SK-N-MC (cell line): ENCODE measurements at regions not wholly inside any gene's neighbourhood (a gene's known extent, or its start where the extent isn't known, plus 50 kb on each side); places are given as distances from the start of the nearest gene placed in this dataset.

Source experiments
- EZH2 ChIP-seq: fragments of 200-600 bp; sonication (generic); IDR thresholded peaks from one replicate; pipeline ENCODE4 v1.6.1; 2017; ENCODE audit warnings: antibody characterized with exemption
- POLR2AphosphoS5 ChIP-seq: IDR thresholded peaks from 2 replicates; pipeline ENCODE4 v1.6.1; 2012; ENCODE audit warnings: mild to moderate bottlenecking, low read depth, low read length, borderline replicate concordance

DNA sequence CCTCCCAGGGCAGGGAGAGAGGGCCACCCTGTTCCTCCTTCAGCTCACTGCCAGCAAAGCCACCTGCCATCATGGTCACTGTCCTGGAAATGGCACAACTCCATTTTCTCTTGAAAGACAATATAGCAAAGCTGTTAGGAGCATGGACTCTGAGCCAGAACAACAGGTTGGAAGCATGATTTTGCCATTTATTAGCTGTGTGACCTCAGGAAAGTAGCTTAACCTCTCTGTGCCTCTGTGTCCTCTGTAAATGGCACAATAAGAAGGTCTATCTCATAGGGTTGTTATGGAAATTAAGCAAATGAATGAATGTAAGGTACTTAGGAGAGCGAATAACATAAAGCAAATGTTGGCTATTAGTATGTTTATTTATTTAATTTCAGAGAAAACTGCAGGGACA is 730.4 kb upstream of the ID2 start:
- TF ChIP-seq POLR2AphosphoS5 (no peak), EZH2 (no peak)
